ENCODE measurements at regions not wholly inside any gene's neighbourhood (a gene's known extent, or its start where the extent isn't known, plus 50 kb on each side); places are given as distances from the start of the nearest gene placed in this dataset.

DNA sequence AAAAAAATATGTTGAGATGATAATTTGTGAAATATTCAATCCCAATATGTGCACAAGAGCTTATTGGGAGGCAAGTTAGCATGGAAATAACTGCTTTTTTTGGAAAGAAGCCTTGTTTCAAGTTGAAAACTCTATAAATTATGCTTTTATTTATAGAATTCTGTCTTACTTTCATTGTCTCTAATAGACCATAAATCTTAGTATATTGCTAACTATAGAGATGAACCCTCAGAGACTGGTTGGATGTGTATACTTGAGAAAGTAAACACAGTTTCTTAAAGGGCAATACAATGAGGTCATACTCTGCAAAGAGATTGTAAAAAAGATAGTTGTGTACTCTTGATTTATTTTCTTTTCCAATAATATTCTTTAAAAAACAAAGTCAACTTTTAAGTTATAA is 530.3 kb downstream of the SPATA31D1 start:
- no peak for TF ChIP-seq EP300 (IDR thresholded peaks at IDR 0.05; ENCODE audit: borderline replicate concordance)
- no peak for TF ChIP-seq TCF12 (IDR thresholded peaks at IDR 0.05; ENCODE audit: low read depth)
- no peak for TF ChIP-seq ZBTB7A (IDR thresholded peaks at IDR 0.05; ENCODE audit: low read depth)
- TF ChIP-seq CEBPB (IDR thresholded peaks at IDR 0.05): no peak
- TF ChIP-seq RAD21 (IDR thresholded peaks at IDR 0.05; ENCODE audit: low read depth): no peak
- no peak for TF ChIP-seq FOXM1 (IDR thresholded peaks at IDR 0.05; ENCODE audit: borderline replicate concordance, low read depth)
- no peak for TF ChIP-seq TAF1 (IDR thresholded peaks at IDR 0.05; ENCODE audit: low read depth)

All from Ishikawa (cell line).